ENCODE measurements at regions not wholly inside any gene's neighbourhood (a gene's known extent, or its start where the extent isn't known, plus 50 kb on each side); places are given as distances from the start of the nearest gene placed in this dataset.

GRCh38 chr3:18010001-18010400 is 267.6 kb upstream of the TBC1D5 start:
- TF ChIP-seq CTCF (IDR thresholded peaks at IDR 0.05; ENCODE audit: low read depth, low read length), result no peak
- TF ChIP-seq MAX (IDR thresholded peaks at IDR 0.05; ENCODE audit: low read depth, low read length), result no peak
- no peak for TF ChIP-seq POLR2A (IDR thresholded peaks at IDR 0.05; ENCODE audit: extremely low read depth, insufficient read length)

All from NB4 (cell line).